ENCODE measurements at regions not wholly inside any gene's neighbourhood (a gene's known extent, or its start where the extent isn't known, plus 50 kb on each side); places are given as distances from the start of the nearest gene placed in this dataset.

DNA sequence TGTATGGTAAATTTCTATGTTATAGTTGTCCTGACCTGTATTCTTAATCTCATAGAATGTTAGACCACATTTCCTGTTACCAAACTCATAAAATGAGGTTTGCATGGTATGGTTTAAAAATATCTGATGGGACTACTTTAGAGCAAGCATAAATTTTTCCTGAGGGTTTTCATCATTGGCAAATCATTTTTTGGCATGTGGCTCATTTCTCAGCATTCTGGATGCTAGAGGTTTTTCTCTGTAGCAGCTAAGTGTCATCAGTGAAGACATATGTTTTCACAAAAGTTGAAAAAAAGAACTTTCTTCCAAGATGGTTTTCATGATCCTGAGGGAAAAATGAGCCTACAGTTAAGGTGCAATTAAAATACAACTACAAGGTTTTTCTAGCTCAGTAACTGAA, 503.5 kb upstream of the FAM47C start:
- TF ChIP-seq, protein P1, sequence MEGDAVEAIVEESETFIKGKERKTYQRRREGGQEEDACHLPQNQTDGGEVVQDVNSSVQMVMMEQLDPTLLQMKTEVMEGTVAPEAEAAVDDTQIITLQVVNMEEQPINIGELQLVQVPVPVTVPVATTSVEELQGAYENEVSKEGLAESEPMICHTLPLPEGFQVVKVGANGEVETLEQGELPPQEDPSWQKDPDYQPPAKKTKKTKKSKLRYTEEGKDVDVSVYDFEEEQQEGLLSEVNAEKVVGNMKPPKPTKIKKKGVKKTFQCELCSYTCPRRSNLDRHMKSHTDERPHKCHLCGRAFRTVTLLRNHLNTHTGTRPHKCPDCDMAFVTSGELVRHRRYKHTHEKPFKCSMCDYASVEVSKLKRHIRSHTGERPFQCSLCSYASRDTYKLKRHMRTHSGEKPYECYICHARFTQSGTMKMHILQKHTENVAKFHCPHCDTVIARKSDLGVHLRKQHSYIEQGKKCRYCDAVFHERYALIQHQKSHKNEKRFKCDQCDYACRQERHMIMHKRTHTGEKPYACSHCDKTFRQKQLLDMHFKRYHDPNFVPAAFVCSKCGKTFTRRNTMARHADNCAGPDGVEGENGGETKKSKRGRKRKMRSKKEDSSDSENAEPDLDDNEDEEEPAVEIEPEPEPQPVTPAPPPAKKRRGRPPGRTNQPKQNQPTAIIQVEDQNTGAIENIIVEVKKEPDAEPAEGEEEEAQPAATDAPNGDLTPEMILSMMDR (IDR thresholded peaks at IDR 0.05; ENCODE audit: insufficient read depth, low read length, poor library complexity, severe bottlenecking) = no peak
- TF ChIP-seq EZH2phosphoT487 (conservative IDR thresholded peaks at IDR 0.05; ENCODE audit: low read length) = no peak

All from SU-DHL-6 (cell line).